WTC11 (cell line): ENCODE measurements at regions not wholly inside any gene's neighbourhood (a gene's known extent, or its start where the extent isn't known, plus 50 kb on each side); places are given as distances from the start of the nearest gene placed in this dataset.

Experiments used
- FOXJ3 ChIP-seq: sonication (generic); formaldehyde crosslinking; IDR thresholded peaks from 2 replicates; pipeline ENCODE4 v1.9.0; 2021; ENCODE audit warnings: missing genetic modification reagents, mild to moderate bottlenecking, borderline replicate concordance
- HMGA2 ChIP-seq: fragments of 250-450 bp; sonication (Bioruptor Pico); IDR thresholded peaks from 2 replicates; pipeline ENCODE4 v1.4.0; 2021; ENCODE audit warnings: mild to moderate bottlenecking, moderate library complexity
- KAT7 ChIP-seq: sonication (generic); formaldehyde crosslinking; IDR thresholded peaks from 2 replicates; pipeline ENCODE4 v1.8.1; 2023; ENCODE audit warnings: missing genetic modification reagents, mild to moderate bottlenecking, borderline replicate concordance
- NFE2L1 ChIP-seq: sonication (generic); formaldehyde crosslinking; IDR thresholded peaks from 2 replicates; pipeline ENCODE4 v1.8.1; 2023; ENCODE audit warnings: missing genetic modification reagents
- NR1H2 ChIP-seq: sonication (generic); formaldehyde crosslinking; IDR thresholded peaks from 2 replicates; pipeline ENCODE4 v1.9.0; 2021; ENCODE audit warnings: mild to moderate bottlenecking, moderate library complexity, missing genetic modification reagents
- SMAD3 ChIP-seq: sonication (generic); formaldehyde crosslinking; IDR thresholded peaks from 2 replicates; pipeline ENCODE4 v1.8.0; 2022; ENCODE audit warnings: missing genetic modification reagents, mild to moderate bottlenecking, borderline replicate concordance
- SMAD4 ChIP-seq: sonication (generic); formaldehyde crosslinking; IDR thresholded peaks from 2 replicates; pipeline ENCODE4 v1.8.0; 2022; ENCODE audit warnings: mild to moderate bottlenecking, missing genetic modification reagents
- SP1 ChIP-seq: sonication (generic); formaldehyde crosslinking; conservative IDR thresholded peaks from 2 replicates; pipeline ENCODE4 v1.8.1; 2022; ENCODE audit warnings: missing genetic modification reagents
- ZNF138 ChIP-seq: sonication (generic); formaldehyde crosslinking; conservative IDR thresholded peaks from 2 replicates; pipeline ENCODE4 v1.8.1; 2022; ENCODE audit warnings: mild to moderate bottlenecking, moderate library complexity, missing genetic modification reagents
- ZNF219 ChIP-seq: sonication (generic); formaldehyde crosslinking; IDR thresholded peaks from 2 replicates; pipeline ENCODE4 v1.8.0; 2023; ENCODE audit warnings: missing genetic modification reagents, mild to moderate bottlenecking, borderline replicate concordance
- TF ChIP-seq, protein P1 (sequence below): fragments of 200-600 bp; IDR thresholded peaks from 2 replicates; pipeline ENCODE4 v1.8.0; 2022; ENCODE audit warnings: antibody characterized with exemption
- TF ChIP-seq, protein P2 (sequence below): sonication (generic); formaldehyde crosslinking; IDR thresholded peaks from 2 replicates; pipeline ENCODE4 v1.8.0; 2022; ENCODE audit warnings: mild to moderate bottlenecking, missing genetic modification reagents
- TF ChIP-seq, protein P3 (sequence below): sonication (generic); formaldehyde crosslinking; IDR thresholded peaks from 2 replicates; pipeline ENCODE4 v1.8.1; 2023; ENCODE audit warnings: mild to moderate bottlenecking, moderate library complexity, missing genetic modification reagents

DNA sequence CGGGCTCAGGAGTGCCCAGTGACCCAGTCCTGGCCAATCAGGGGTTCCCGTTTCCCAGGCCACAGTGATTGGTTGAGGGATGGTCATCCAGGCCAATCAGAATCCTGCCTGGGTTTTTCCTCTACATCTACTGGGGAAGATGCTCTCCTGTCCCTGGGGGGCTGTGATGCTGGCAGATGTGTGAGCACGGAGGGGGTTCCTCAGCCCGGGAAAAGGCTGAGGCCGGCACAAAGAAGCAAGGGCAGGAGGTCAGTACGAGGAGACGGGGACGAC is 171.2 kb downstream of the CTTN start:
- TF ChIP-seq, protein P1, sequence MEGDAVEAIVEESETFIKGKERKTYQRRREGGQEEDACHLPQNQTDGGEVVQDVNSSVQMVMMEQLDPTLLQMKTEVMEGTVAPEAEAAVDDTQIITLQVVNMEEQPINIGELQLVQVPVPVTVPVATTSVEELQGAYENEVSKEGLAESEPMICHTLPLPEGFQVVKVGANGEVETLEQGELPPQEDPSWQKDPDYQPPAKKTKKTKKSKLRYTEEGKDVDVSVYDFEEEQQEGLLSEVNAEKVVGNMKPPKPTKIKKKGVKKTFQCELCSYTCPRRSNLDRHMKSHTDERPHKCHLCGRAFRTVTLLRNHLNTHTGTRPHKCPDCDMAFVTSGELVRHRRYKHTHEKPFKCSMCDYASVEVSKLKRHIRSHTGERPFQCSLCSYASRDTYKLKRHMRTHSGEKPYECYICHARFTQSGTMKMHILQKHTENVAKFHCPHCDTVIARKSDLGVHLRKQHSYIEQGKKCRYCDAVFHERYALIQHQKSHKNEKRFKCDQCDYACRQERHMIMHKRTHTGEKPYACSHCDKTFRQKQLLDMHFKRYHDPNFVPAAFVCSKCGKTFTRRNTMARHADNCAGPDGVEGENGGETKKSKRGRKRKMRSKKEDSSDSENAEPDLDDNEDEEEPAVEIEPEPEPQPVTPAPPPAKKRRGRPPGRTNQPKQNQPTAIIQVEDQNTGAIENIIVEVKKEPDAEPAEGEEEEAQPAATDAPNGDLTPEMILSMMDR, result no peak
- TF ChIP-seq, protein P2, sequence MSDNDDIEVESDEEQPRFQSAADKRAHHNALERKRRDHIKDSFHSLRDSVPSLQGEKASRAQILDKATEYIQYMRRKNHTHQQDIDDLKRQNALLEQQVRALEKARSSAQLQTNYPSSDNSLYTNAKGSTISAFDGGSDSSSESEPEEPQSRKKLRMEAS (CRISPR knock-in tag), result no peak
- TF ChIP-seq NR1H2, result no peak
- TF ChIP-seq, protein P3, sequence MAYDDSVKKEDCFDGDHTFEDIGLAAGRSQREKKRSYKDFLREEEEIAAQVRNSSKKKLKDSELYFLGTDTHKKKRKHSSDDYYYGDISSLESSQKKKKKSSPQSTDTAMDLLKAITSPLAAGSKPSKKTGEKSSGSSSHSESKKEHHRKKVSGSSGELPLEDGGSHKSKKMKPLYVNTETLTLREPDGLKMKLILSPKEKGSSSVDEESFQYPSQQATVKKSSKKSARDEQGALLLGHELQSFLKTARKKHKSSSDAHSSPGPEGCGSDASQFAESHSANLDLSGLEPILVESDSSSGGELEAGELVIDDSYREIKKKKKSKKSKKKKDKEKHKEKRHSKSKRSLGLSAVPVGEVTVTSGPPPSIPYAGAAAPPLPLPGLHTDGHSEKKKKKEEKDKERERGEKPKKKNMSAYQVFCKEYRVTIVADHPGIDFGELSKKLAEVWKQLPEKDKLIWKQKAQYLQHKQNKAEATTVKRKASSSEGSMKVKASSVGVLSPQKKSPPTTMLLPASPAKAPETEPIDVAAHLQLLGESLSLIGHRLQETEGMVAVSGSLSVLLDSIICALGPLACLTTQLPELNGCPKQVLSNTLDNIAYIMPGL (CRISPR knock-in tag), result no peak
- TF ChIP-seq SMAD3, result no peak
- TF ChIP-seq HMGA2 (CRISPR knock-in tag), result no peak
- TF ChIP-seq SMAD4 (CRISPR knock-in tag), result no peak
- no peak for TF ChIP-seq KAT7 (CRISPR knock-in tag)
- no peak for TF ChIP-seq NFE2L1 (CRISPR knock-in tag)
- no peak for TF ChIP-seq SP1 (CRISPR knock-in tag)
- no peak for TF ChIP-seq ZNF219
- no peak for TF ChIP-seq ZNF138
- TF ChIP-seq FOXJ3 (CRISPR knock-in tag), result no peak
